ENCODE measurements at regions not wholly inside any gene's neighbourhood (a gene's known extent, or its start where the extent isn't known, plus 50 kb on each side); places are given as distances from the start of the nearest gene placed in this dataset.

DNA sequence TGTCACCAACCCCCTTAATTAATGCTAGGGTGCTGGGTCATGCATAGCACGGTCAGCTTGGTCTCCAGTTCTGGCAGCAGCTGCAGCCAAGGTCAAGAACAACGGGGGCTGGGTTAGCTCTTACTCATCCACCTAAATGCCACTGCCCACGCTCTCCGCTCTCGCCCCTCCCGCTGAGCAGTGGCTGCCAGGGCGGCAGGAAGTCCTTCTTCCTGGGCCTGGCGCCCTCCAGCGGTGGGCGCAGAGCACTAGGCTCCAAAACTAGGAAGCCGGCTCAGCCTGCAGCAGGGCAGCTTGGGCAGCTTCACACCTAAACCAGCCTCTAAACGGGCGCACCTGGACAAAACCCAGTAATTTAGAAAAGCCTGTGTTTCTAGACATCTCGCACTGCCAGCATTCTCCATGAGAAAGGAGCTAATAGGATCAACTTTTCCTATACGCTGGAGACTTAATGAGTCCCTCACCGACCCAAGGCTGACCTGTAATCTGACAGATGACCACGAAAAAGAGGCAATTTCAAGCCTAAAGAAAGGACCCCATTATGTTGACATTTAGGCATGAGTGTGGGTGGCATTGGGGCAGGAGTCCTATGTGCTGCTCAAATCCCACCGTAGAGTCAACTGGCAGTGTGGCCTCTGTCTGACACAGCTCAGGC, 78.4 kb upstream of the LRRN2 start (continued):
- TF ChIP-seq, protein P1, sequence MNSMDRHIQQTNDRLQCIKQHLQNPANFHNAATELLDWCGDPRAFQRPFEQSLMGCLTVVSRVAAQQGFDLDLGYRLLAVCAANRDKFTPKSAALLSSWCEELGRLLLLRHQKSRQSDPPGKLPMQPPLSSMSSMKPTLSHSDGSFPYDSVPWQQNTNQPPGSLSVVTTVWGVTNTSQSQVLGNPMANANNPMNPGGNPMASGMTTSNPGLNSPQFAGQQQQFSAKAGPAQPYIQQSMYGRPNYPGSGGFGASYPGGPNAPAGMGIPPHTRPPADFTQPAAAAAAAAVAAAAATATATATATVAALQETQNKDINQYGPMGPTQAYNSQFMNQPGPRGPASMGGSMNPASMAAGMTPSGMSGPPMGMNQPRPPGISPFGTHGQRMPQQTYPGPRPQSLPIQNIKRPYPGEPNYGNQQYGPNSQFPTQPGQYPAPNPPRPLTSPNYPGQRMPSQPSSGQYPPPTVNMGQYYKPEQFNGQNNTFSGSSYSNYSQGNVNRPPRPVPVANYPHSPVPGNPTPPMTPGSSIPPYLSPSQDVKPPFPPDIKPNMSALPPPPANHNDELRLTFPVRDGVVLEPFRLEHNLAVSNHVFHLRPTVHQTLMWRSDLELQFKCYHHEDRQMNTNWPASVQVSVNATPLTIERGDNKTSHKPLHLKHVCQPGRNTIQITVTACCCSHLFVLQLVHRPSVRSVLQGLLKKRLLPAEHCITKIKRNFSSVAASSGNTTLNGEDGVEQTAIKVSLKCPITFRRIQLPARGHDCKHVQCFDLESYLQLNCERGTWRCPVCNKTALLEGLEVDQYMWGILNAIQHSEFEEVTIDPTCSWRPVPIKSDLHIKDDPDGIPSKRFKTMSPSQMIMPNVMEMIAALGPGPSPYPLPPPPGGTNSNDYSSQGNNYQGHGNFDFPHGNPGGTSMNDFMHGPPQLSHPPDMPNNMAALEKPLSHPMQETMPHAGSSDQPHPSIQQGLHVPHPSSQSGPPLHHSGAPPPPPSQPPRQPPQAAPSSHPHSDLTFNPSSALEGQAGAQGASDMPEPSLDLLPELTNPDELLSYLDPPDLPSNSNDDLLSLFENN (IDR thresholded peaks at IDR 0.05; ENCODE audit: low read depth in 2 of 2, low read length in 2 of 2), result 0 out of 4 replicates have a peak, but pooled peaks of 1 of the 2 experiments have one; percentile 23
- TF ChIP-seq ZBTB7A (IDR thresholded peaks at IDR 0.05; ENCODE audit: borderline replicate concordance, control insufficient read depth, low read depth, low read length) (peak; percentile 55; the same call in 1 of the 2 replicates), L3MBTL2 (IDR thresholded peaks at IDR 0.05) (peak; percentile 47; the same call in 1 of the 2 replicates), NR1H2 (CRISPR knock-in tag; IDR thresholded peaks at IDR 0.05) (no peak), ZNF707 (CRISPR knock-in tag; conservative IDR thresholded peaks at IDR 0.05) (no peak), ZNF24 (IDR thresholded peaks at IDR 0.05) (0 out of 2 replicates have a peak, but pooled peaks have one; percentile 27), MAZ (CRISPR knock-in tag; conservative IDR thresholded peaks at IDR 0.05 in 1 of 2, IDR thresholded peaks at IDR 0.05 in 1 of 2) (peak; percentile 96 to 100)
- TF ChIP-seq, protein P2, sequence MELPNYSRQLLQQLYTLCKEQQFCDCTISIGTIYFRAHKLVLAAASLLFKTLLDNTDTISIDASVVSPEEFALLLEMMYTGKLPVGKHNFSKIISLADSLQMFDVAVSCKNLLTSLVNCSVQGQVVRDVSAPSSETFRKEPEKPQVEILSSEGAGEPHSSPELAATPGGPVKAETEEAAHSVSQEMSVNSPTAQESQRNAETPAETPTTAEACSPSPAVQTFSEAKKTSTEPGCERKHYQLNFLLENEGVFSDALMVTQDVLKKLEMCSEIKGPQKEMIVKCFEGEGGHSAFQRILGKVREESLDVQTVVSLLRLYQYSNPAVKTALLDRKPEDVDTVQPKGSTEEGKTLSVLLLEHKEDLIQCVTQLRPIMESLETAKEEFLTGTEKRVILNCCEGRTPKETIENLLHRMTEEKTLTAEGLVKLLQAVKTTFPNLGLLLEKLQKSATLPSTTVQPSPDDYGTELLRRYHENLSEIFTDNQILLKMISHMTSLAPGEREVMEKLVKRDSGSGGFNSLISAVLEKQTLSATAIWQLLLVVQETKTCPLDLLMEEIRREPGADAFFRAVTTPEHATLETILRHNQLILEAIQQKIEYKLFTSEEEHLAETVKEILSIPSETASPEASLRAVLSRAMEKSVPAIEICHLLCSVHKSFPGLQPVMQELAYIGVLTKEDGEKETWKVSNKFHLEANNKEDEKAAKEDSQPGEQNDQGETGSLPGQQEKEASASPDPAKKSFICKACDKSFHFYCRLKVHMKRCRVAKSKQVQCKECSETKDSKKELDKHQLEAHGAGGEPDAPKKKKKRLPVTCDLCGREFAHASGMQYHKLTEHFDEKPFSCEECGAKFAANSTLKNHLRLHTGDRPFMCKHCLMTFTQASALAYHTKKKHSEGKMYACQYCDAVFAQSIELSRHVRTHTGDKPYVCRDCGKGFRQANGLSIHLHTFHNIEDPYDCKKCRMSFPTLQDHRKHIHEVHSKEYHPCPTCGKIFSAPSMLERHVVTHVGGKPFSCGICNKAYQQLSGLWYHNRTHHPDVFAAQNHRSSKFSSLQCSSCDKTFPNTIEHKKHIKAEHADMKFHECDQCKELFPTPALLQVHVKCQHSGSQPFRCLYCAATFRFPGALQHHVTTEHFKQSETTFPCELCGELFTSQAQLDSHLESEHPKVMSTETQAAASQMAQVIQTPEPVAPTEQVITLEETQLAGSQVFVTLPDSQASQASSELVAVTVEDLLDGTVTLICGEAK (IDR thresholded peaks at IDR 0.05), result peak; percentile 50
- TF ChIP-seq, protein P2 (CRISPR knock-in tag; IDR thresholded peaks at IDR 0.05), result no peak
- TF ChIP-seq, protein P3, sequence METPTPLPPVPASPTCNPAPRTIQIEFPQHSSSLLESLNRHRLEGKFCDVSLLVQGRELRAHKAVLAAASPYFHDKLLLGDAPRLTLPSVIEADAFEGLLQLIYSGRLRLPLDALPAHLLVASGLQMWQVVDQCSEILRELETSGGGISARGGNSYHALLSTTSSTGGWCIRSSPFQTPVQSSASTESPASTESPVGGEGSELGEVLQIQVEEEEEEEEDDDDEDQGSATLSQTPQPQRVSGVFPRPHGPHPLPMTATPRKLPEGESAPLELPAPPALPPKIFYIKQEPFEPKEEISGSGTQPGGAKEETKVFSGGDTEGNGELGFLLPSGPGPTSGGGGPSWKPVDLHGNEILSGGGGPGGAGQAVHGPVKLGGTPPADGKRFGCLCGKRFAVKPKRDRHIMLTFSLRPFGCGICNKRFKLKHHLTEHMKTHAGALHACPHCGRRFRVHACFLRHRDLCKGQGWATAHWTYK (CRISPR knock-in tag; IDR thresholded peaks at IDR 0.05), result peak; percentile 89
- TF ChIP-seq, protein P4, sequence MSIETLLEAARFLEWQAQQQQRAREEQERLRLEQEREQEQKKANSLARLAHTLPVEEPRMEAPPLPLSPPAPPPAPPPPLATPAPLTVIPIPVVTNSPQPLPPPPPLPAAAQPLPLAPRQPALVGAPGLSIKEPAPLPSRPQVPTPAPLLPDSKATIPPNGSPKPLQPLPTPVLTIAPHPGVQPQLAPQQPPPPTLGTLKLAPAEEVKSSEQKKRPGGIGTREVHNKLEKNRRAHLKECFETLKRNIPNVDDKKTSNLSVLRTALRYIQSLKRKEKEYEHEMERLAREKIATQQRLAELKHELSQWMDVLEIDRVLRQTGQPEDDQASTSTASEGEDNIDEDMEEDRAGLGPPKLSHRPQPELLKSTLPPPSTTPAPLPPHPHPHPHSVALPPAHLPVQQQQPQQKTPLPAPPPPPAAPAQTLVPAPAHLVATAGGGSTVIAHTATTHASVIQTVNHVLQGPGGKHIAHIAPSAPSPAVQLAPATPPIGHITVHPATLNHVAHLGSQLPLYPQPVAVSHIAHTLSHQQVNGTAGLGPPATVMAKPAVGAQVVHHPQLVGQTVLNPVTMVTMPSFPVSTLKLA (conservative IDR thresholded peaks at IDR 0.05), result 0 out of 4 replicates have a peak, but pooled peaks of 1 of the 2 experiments have one; percentile 30
